ENCODE measurements at regions not wholly inside any gene's neighbourhood (a gene's known extent, or its start where the extent isn't known, plus 50 kb on each side); places are given as distances from the start of the nearest gene placed in this dataset.
"Not testable (repeated sequence)": the region's sequence is repeated elsewhere in the genome, so short reads cannot be mapped to it uniquely, and the experiment has no call there.

DNA sequence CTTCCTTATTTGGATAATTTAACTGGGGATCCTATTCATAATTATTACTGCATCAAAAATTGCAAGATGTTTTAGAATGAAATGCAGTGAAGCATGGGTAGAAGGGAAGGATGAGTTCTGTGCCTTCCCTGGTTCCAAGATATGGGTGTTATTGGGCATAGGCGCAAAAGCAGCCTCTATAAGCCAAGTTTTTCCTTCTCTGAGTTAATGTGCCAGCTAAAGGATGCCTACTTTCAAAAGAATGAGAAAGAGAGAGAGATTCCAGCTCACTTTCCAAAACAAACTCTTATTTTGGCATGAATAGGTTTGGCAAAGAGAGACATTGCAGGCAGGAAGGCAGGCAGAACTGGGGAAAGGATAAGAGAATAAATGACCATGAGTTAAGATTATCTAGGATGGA lies 270.2 kb downstream of the TAFA4 start:
- Mint-ChIP-seq H3K4me1 (no peaks in the 10 kb centered on the region), H3K27me3 (ENCODE audit: low read depth in 3 of 3) (peaks cover 0 to 1% (median 0%) of the 10 kb centered on the region in 3 donors), H3K4me3 (no peak overlapping the region), H3K36me3 (no peaks in the 10 kb centered on the region), H3K27ac (no peak overlapping the region), H3K9me3 (no peaks in the 10 kb centered on the region)
- DNase-seq: no peak
- no peaks in the 10 kb centered on the region for H3K9me3 ChIP-seq (replicated peaks in 1 of 2; ENCODE audit: control insufficient read depth in 1 of 2, insufficient read depth in 1 of 2, low read length in 2 of 2)
- no peak overlapping the region for H3K27ac ChIP-seq (ENCODE audit: low read depth in 1 of 2, low read length in 2 of 2)
- no peaks in the 10 kb centered on the region for H3K27me3 ChIP-seq (ENCODE audit: control insufficient read depth in 2 of 2, insufficient read depth in 2 of 2, low read length in 2 of 2)
- no peak overlapping the region for H2AFZ ChIP-seq (ENCODE audit: insufficient read depth, low read depth, low read length, poor library complexity, severe bottlenecking)
- no peaks in the 10 kb centered on the region for H3K79me2 ChIP-seq (ENCODE audit: insufficient read depth, low read length)
- no peak overlapping the region for H3K9ac ChIP-seq (ENCODE audit: insufficient read depth, low read length, poor library complexity, severe bottlenecking)
- H4K20me1 ChIP-seq (ENCODE audit: insufficient read depth, low read length): no peaks in the 10 kb centered on the region
- intact Hi-C loops (cut with micrococcal nuclease): no loop called here
- H3K4me2 ChIP-seq (replicated peaks; ENCODE audit: extremely low read depth, low read length, poor library complexity, severe bottlenecking): no peak overlapping the region
- WGBS (ENCODE audit: insufficient coverage): no CpG with 5 or more reads among the region's 1 CpG
- TF ChIP-seq, protein P1, sequence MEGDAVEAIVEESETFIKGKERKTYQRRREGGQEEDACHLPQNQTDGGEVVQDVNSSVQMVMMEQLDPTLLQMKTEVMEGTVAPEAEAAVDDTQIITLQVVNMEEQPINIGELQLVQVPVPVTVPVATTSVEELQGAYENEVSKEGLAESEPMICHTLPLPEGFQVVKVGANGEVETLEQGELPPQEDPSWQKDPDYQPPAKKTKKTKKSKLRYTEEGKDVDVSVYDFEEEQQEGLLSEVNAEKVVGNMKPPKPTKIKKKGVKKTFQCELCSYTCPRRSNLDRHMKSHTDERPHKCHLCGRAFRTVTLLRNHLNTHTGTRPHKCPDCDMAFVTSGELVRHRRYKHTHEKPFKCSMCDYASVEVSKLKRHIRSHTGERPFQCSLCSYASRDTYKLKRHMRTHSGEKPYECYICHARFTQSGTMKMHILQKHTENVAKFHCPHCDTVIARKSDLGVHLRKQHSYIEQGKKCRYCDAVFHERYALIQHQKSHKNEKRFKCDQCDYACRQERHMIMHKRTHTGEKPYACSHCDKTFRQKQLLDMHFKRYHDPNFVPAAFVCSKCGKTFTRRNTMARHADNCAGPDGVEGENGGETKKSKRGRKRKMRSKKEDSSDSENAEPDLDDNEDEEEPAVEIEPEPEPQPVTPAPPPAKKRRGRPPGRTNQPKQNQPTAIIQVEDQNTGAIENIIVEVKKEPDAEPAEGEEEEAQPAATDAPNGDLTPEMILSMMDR (IDR thresholded peaks at IDR 0.05): no peak
- H3K4me1 ChIP-seq (ENCODE audit: control insufficient read depth in 1 of 2, insufficient read depth in 2 of 2, low read length in 2 of 2): no peaks in the 10 kb centered on the region
- H3K4me3 ChIP-seq (replicated peaks in 1 of 3; ENCODE audit: low read depth in 2 of 3, low read length in 3 of 3): no peak overlapping the region
- H3K36me3 ChIP-seq (replicated peaks in 1 of 2; ENCODE audit: control insufficient read depth in 1 of 2, insufficient read depth in 2 of 2, low read length in 2 of 2): no peaks in the 10 kb centered on the region

DNA sequence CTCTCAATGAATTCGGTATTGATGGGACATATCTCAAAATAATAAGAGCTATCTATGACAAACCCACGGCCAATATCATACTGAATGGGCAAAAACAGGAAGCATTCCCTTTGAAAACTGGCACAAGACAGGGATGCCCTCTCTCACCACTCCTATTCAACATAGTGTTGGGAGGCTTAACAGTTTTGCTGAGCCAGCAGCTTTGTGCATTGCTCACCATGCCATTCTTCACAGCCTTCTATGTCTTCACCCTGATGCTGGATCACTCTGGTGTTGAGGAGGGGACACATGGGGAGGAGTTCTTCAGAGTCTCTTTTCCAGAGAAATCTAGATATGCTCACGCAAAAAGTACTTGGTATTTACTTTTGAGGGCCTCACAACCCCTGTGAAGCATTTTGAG lies 281.7 kb downstream of the TAFA4 start:
- H3K79me2 ChIP-seq (ENCODE audit: insufficient read depth, low read length); H3K36me3 Mint-ChIP-seq; H3K9me3 Mint-ChIP-seq; H3K27me3 ChIP-seq (ENCODE audit: control insufficient read depth in 2 of 2, insufficient read depth in 2 of 2, low read length in 2 of 2); H3K36me3 ChIP-seq (replicated peaks in 1 of 2; ENCODE audit: control insufficient read depth in 1 of 2, insufficient read depth in 2 of 2, low read length in 2 of 2); H3K4me3 Mint-ChIP-seq; H3K4me3 ChIP-seq (replicated peaks in 1 of 3; ENCODE audit: low read depth in 2 of 3, low read length in 3 of 3); H3K4me1 ChIP-seq (ENCODE audit: control insufficient read depth in 1 of 2, insufficient read depth in 2 of 2, low read length in 2 of 2); H3K27ac ChIP-seq (ENCODE audit: low read depth in 1 of 2, low read length in 2 of 2); H2AFZ ChIP-seq (ENCODE audit: insufficient read depth, low read depth, low read length, poor library complexity, severe bottlenecking); H3K4me2 ChIP-seq (replicated peaks; ENCODE audit: extremely low read depth, low read length, poor library complexity, severe bottlenecking); H3K9me3 ChIP-seq (replicated peaks in 1 of 2; ENCODE audit: control insufficient read depth in 1 of 2, insufficient read depth in 1 of 2, low read length in 2 of 2); H4K20me1 ChIP-seq (ENCODE audit: insufficient read depth, low read length); H3K27me3 Mint-ChIP-seq (ENCODE audit: low read depth in 3 of 3); intact Hi-C loops (cut with micrococcal nuclease); DNase-seq; H3K9ac ChIP-seq (ENCODE audit: insufficient read depth, low read length, poor library complexity, severe bottlenecking); H3K4me1 Mint-ChIP-seq: not testable (repeated sequence)
- WGBS (ENCODE audit: insufficient coverage): no CpG with 5 or more reads among the region's 3 CpGs
- peak overlapping the region in 1 of 7 donors; percentile 54 for H3K27ac Mint-ChIP-seq
